ENCODE measurements at regions not wholly inside any gene's neighbourhood (a gene's known extent, or its start where the extent isn't known, plus 50 kb on each side); places are given as distances from the start of the nearest gene placed in this dataset.
A peak's percentile ranks its signal among the peaks of the same experiment; 100 is the strongest.

DNA sequence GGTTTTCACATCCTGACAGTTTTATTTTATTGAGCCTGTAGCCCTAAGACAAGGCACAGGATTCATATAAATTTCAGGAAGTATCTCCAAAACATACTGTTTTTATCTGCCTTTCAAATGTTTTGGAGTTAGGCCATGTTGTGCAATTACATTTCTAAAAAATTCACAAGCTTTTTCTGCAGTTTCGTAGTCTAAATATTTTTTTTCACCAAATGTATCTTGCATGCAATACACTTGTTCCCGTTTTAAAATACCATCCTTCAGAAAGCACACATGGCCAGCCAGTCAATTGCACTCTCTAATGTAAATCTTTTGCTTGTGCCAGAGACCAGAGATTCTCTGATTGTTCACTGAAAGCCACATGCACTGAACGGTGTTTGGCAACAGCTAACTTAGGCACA lies 161.5 kb upstream of the PRKCQ start:
- TF ChIP-seq, protein P1, sequence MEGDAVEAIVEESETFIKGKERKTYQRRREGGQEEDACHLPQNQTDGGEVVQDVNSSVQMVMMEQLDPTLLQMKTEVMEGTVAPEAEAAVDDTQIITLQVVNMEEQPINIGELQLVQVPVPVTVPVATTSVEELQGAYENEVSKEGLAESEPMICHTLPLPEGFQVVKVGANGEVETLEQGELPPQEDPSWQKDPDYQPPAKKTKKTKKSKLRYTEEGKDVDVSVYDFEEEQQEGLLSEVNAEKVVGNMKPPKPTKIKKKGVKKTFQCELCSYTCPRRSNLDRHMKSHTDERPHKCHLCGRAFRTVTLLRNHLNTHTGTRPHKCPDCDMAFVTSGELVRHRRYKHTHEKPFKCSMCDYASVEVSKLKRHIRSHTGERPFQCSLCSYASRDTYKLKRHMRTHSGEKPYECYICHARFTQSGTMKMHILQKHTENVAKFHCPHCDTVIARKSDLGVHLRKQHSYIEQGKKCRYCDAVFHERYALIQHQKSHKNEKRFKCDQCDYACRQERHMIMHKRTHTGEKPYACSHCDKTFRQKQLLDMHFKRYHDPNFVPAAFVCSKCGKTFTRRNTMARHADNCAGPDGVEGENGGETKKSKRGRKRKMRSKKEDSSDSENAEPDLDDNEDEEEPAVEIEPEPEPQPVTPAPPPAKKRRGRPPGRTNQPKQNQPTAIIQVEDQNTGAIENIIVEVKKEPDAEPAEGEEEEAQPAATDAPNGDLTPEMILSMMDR (conservative IDR thresholded peaks at IDR 0.05), result no peak
- Mint-ChIP-seq H3K27me3 (no peaks in the 10 kb centered on the region), H3K36me3 (no peaks in the 10 kb centered on the region), H3K4me3 (no peak overlapping the region), H3K9me3 (no peaks in the 10 kb centered on the region), H3K27ac (no peak overlapping the region), H3K4me1 (ENCODE audit: unreplicated experiment) (peaks cover 36% of the 10 kb centered on the region)
- no peak for DNase-seq (ENCODE audit: extremely low spot score, unreplicated experiment)

DNA sequence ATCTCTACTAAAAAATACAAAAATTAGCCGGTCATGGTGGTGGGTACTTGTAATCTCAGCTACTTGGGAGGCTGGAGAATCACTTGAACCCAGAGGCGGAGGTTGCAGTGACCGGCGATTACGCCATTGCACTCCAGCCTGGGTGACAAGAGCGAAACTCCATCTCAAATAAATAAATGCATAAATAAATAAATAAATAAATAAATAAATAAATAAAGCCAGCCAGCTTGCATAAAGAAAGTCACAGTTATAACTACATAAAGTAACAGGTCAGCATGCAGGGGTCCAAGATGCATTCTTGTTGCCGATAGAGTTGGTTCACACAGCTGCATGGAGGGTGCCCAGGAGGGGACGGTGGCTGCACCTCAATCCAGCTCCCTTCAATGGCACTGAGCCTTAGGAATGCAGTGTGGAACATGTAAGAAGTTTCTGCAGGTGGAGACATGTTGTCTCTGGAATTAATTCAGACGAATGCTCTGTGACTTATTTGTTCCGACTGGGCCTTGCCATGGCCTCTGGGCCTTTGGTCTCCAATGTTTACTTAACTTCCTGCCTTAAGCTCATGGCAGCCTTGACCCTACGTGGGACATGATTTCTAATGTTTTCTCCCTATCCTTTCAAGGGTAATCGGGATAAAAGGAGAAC lies 159.6 kb upstream of the PRKCQ start:
- no peaks in the 10 kb centered on the region for H3K36me3 Mint-ChIP-seq
- H3K9me3 Mint-ChIP-seq, result no peaks in the 10 kb centered on the region
- H3K27me3 Mint-ChIP-seq, result peaks cover 8% of the 10 kb centered on the region
- TF ChIP-seq, protein P1 (conservative IDR thresholded peaks at IDR 0.05), result no peak
- H3K4me3 Mint-ChIP-seq, result peak overlapping the region; percentile 13
- H3K27ac Mint-ChIP-seq, result peak overlapping the region; percentile 42
- no peak for DNase-seq (ENCODE audit: extremely low spot score, unreplicated experiment)
- H3K4me1 Mint-ChIP-seq (ENCODE audit: unreplicated experiment), result peaks cover 36% of the 10 kb centered on the region

DNA sequence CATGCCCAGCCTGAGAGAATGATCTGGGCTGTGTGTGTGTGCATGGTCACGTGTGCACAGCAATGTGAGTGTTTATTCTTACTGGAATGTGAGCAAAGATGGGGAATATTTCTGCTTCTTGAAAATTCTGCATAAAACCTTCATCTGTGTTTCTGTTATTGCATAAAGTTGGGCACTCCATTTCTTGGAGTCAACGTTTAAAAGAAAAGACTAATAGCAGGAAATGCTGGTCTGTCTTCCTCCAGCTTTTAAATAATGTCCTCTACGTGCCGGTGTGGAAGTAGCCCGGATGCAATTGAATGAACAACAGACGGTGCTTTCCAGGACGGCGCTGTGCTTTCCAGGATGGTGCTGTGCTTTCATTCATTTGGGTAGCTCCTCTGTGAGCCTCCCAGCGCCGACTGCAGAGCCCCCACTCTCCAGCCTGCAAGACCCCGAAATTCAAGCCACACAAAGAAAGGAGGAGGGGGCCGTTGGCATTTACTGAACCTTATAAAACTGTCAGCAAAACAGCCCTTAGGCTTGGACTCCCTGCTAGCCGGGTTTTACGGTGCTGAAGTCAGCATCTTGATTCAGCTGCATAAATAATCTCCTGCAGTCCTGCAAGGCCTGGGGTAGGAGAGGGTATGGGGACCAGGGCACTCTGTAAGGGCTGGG lies 158.2 kb upstream of the PRKCQ start:
- no peak for DNase-seq (ENCODE audit: extremely low spot score, unreplicated experiment)
- Mint-ChIP-seq H3K27me3 (peaks cover 16% of the 10 kb centered on the region), H3K4me3 (peak overlapping the region; percentile 78), H3K36me3 (no peaks in the 10 kb centered on the region), H3K9me3 (no peaks in the 10 kb centered on the region), H3K27ac (peak overlapping the region; percentile 91), H3K4me1 (ENCODE audit: unreplicated experiment) (peaks cover 42% of the 10 kb centered on the region)
- TF ChIP-seq, protein P1 (conservative IDR thresholded peaks at IDR 0.05), result no peak

DNA sequence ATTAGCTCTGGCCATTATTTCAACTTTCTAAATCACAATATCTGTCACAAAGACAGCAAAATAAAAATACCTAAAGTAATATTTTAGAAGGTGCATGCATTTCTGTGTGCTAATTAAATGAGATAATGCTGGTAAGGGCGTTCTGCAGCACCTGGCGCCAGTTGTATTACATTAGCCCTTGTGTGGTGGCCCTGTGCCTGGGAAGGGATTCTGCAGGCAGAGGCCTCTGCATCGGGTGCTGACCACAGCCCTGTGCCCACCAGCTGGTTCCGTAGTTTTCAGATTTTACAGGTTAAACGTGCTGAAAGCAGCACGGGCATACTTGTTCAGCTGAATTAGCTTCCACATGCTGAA lies 157.7 kb upstream of the PRKCQ start:
- Mint-ChIP-seq H3K4me1 (ENCODE audit: unreplicated experiment) (peaks cover 42% of the 10 kb centered on the region), H3K27me3 (peaks cover 19% of the 10 kb centered on the region), H3K4me3 (peak overlapping the region; percentile 78), H3K27ac (peak overlapping the region; percentile 91), H3K9me3 (no peaks in the 10 kb centered on the region), H3K36me3 (no peaks in the 10 kb centered on the region)
- TF ChIP-seq, protein P1 (conservative IDR thresholded peaks at IDR 0.05), result no peak
- DNase-seq (ENCODE audit: extremely low spot score, unreplicated experiment), result no peak

DNA sequence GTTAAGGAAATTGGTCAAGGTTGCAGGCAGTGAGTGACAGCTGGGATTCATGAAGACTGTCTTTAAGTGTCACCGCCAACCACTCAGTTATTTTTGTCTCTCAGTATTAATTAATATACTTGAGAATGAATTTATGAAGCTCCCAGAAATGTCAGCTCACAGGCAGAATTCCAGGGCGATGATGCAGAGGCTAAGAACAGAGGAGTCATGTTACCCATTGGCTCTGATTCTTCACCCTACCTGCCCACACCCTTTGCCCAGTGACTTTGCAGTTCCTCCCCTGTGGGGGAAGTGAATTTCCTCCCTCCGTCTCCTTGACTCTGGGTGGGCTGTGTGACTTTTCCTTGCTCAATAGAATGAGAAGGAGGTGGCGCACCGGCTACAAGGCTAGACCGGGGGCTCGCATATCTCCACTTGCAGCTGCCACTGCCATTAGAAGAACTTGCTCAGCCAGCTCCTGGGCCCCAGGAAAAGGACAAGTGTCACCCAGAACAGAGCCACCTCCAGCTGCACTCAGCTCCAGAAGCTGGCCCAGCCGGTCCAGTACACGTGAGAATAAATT lies 157.1 kb upstream of the PRKCQ start:
- H3K4me3 Mint-ChIP-seq, result peak overlapping the region; percentile 78
- peaks cover 42% of the 10 kb centered on the region for H3K4me1 Mint-ChIP-seq (ENCODE audit: unreplicated experiment)
- no peak for DNase-seq (ENCODE audit: extremely low spot score, unreplicated experiment)
- peak overlapping the region; percentile 91 for H3K27ac Mint-ChIP-seq
- H3K9me3 Mint-ChIP-seq, result no peaks in the 10 kb centered on the region
- peaks cover 19% of the 10 kb centered on the region for H3K27me3 Mint-ChIP-seq
- H3K36me3 Mint-ChIP-seq, result no peaks in the 10 kb centered on the region
- TF ChIP-seq, protein P1 (conservative IDR thresholded peaks at IDR 0.05), result no peak

Data from type B pancreatic cell (in vitro differentiated cells).